Right atrium auricular region (tissue), 2 donors: ENCODE measurements at regions not wholly inside any gene's neighbourhood (a gene's known extent, or its start where the extent isn't known, plus 50 kb on each side); places are given as distances from the start of the nearest gene placed in this dataset.

Source experiments
- DNase-seq: peaks from one replicate; pipeline ENCODE4 v3.0.0-alpha.2; 2019; ENCODE audit warnings: low spot score
- H3K27ac ChIP-seq, 2 donors: fragments of 200-600 bp; sonication (generic); 1 replicate in 1 of 2; 2 replicates in 1 of 2; pipeline ENCODE4 v1.5.1; 2016 to 2019
- H3K27me3 ChIP-seq, 2 donors: fragments of 200-600 bp; sonication (generic); one replicate each; pipeline versions ENCODE4 v1.5.1 to v1.6.0; 2017 to 2019
- H3K36me3 ChIP-seq: fragments of 200-600 bp; sonication (generic); one replicate; pipeline ENCODE4 v1.5.1; 2016
- H3K4me1 ChIP-seq, 2 donors: fragments of 200-600 bp; sonication (generic); one replicate each; pipeline versions ENCODE4 v1.5.1 to v1.6.0; 2017 to 2019
- H3K4me3 ChIP-seq, 2 donors: fragments of 200-600 bp; sonication (generic); 1 replicate in 1 of 2; 2 replicates in 1 of 2; pipeline ENCODE4 v1.5.1; 2017 to 2019; ENCODE audit warnings: mild to moderate bottlenecking in 1 of 2, moderate library complexity in 1 of 2
- H3K9me3 ChIP-seq, 2 donors: fragments of 200-600 bp; sonication (generic); one replicate each; pipeline ENCODE4 v1.5.1; 2019
- TF ChIP-seq, protein P1 (sequence below), 2 donors: fragments of 200-600 bp; sonication (generic); IDR thresholded peaks; one replicate each; pipeline ENCODE4 v1.5.1; 2019; ENCODE audit warnings: antibody characterized with exemption in 2 of 2

DNA sequence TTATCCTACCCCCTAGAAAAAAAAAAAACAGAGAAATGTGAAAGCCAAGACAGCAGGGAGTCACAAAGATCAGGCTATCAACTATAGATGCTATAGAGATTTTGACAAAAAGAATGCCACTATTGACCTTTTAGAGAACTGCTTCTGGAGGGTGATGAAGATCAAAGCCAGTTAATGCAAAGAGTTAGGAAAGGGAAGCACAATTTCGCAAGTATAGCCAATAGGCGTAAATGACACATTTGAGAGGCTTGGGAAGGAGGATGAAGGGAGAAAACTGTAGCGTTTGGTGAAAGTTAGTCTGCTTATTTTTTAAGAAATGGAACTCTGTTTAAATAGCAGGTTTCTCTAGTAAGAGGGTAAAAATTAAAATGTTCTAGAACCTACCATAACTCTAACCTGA lies 190.7 kb downstream of the DUSP6 start:
- no peak for DNase-seq
- H3K4me3 ChIP-seq, result no peak overlapping the region
- no peaks in the 10 kb centered on the region for H3K27me3 ChIP-seq
- TF ChIP-seq, protein P1, sequence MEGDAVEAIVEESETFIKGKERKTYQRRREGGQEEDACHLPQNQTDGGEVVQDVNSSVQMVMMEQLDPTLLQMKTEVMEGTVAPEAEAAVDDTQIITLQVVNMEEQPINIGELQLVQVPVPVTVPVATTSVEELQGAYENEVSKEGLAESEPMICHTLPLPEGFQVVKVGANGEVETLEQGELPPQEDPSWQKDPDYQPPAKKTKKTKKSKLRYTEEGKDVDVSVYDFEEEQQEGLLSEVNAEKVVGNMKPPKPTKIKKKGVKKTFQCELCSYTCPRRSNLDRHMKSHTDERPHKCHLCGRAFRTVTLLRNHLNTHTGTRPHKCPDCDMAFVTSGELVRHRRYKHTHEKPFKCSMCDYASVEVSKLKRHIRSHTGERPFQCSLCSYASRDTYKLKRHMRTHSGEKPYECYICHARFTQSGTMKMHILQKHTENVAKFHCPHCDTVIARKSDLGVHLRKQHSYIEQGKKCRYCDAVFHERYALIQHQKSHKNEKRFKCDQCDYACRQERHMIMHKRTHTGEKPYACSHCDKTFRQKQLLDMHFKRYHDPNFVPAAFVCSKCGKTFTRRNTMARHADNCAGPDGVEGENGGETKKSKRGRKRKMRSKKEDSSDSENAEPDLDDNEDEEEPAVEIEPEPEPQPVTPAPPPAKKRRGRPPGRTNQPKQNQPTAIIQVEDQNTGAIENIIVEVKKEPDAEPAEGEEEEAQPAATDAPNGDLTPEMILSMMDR (IDR thresholded peaks at IDR 0.05), result no peak
- no peaks in the 10 kb centered on the region for H3K9me3 ChIP-seq
- H3K36me3 ChIP-seq, result no peaks in the 10 kb centered on the region
- H3K4me1 ChIP-seq, result peaks cover 0 to 57% of the 10 kb centered on the region in 2 donors
- peak overlapping the region in 1 of 2 donors; percentile 65 for H3K27ac ChIP-seq

DNA sequence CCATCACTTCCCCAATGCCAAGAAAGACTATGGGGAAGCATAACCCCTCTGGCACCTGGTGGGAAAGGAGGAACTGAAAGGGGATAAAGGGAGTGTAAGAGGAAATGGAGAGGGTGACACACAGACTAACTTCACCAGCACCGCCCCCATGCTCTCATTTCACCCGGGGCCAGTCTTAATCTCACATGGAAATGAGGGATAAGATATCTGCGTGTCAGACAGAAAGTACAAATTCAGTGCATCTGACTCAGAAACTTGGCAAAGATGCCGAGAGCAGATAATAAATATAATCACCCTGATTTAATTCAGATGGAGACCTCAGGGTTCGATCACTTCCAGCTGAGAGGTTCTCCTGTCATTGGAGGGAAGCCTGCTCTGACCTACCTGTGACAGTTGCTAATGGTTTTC lies 191.6 kb downstream of the DUSP6 start:
- peak; percentile 74 for DNase-seq
- H3K4me1 ChIP-seq, result peaks cover 0 to 55% of the 10 kb centered on the region in 2 donors

DNA sequence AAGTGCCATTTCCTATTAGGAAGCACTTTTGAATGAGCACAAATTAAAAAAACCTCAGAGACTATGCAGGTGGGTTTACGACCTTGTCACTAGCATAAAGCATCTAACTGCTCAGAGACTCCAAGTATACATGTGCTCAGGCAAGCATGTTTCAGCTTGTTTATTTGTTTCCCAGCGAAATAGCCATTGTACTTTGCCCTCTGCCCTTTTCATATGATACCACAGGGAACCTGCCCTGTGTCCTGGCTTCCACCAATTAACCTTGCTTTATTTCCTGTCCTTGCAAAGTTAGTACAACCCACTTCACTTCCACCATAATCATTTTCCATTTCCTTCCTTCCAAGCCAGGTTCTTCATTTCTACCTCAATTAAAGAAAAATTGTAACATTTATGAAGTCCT lies 194.9 kb downstream of the DUSP6 start:
- Histone ChIP-seq H3K4me1 (peaks cover 0 to 33% of the 10 kb centered on the region in 2 donors), H3K9me3 (no peaks in the 10 kb centered on the region), H3K4me3 (no peak overlapping the region), H3K27me3 (no peaks in the 10 kb centered on the region), H3K27ac (no peak overlapping the region), H3K36me3 (no peaks in the 10 kb centered on the region)
- TF ChIP-seq, protein P1 (IDR thresholded peaks at IDR 0.05), result no peak
- DNase-seq, result no peak

More for the DNA sequence above, 191.6 kb downstream of the DUSP6 start:
- Histone ChIP-seq H3K27me3 (no peaks in the 10 kb centered on the region), H3K9me3 (no peaks in the 10 kb centered on the region), H3K27ac (peak overlapping the region; percentile 4 to 65), H3K36me3 (no peaks in the 10 kb centered on the region), H3K4me3 (no peak overlapping the region)
- TF ChIP-seq, protein P1 (IDR thresholded peaks at IDR 0.05), result no peak

DNA sequence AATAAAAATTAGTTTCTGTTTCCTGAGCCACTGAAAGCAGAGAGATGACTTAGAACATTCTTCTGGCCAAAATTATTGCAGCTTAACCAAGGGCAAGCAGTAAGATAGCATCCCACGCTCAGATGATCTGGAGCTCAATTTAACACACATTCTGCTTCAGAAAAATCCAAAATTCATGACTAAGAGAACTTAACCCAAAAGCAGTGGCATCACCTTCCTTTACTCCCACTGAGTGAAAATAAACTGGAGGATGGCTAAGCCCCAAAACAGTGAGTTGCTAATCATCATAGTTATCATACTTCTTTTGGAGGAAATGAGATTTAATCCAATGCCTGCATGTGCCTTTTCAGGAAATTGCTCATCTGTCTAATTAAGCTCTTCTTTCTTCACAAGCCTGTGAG lies 195.4 kb downstream of the DUSP6 start:
- no peak for DNase-seq
- no peaks in the 10 kb centered on the region for H3K9me3 ChIP-seq
- peak overlapping the region in 1 of 2 donors; percentile 17 for H3K27ac ChIP-seq
- TF ChIP-seq, protein P1 (IDR thresholded peaks at IDR 0.05), result no peak
- peaks cover 0 to 28% of the 10 kb centered on the region in 2 donors for H3K4me1 ChIP-seq
- no peaks in the 10 kb centered on the region for H3K27me3 ChIP-seq
- H3K36me3 ChIP-seq, result no peaks in the 10 kb centered on the region
- H3K4me3 ChIP-seq, result no peak overlapping the region

DNA sequence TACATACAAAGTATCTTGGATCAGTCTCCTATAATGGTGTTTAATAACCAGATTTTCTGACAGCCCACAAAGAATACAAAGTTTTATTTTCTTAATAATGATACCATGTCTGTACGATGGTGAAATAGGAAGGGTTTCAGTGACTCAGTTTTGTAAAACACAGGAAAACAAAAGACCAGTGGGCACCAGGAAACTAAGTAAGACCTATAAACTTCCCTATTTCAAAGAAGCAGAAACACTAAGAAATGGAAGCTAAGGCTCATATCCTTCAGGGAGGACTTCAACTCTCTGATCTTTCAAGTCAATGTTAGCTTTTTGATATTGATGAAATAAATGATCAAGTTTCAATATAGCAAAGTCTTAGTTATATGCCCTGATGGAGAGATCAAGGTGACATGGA lies 196.0 kb downstream of the DUSP6 start:
- DNase-seq, result no peak
- Histone ChIP-seq H3K4me1 (peaks cover 0 to 24% of the 10 kb centered on the region in 2 donors), H3K27ac (peak overlapping the region in 1 of 2 donors; percentile 17)

More for the DNA sequence above, 196.0 kb downstream of the DUSP6 start:
- TF ChIP-seq, protein P1 (IDR thresholded peaks at IDR 0.05), result no peak
- Histone ChIP-seq H3K27me3 (no peaks in the 10 kb centered on the region), H3K36me3 (no peaks in the 10 kb centered on the region), H3K9me3 (no peaks in the 10 kb centered on the region), H3K4me3 (no peak overlapping the region)
